Bone marrow (tissue), 2 donors: ENCODE measurements at regions not wholly inside any gene's neighbourhood (a gene's known extent, or its start where the extent isn't known, plus 50 kb on each side); places are given as distances from the start of the nearest gene placed in this dataset.

ENCODE experiments used
- DNase-seq, 2 donors: peaks; one replicate each; lab custom pipeline; 2025; lab: John Stamatoyannopoulos, UW

GRCh38 chr1:87783315-87783714 is 454.6 kb downstream of the LMO4 start:
- DNase-seq: no peak

GRCh38 chr1:87785386-87785785 is 456.7 kb downstream of the LMO4 start:
- no peak for DNase-seq

- no peak for DNase-seq
Observed at GRCh38 chr1:87786229-87786628, 457.5 kb downstream of the LMO4 start.

GRCh38 chr1:87786861-87787545 is 458.3 kb downstream of the LMO4 start:
- no peak for DNase-seq

GRCh38 chr1:87787551-87787950 is 458.9 kb downstream of the LMO4 start:
- no peak for DNase-seq

GRCh38 chr1:87790756-87791155 is 462.1 kb downstream of the LMO4 start:
- DNase-seq: no peak

- no peak for DNase-seq
Observed at GRCh38 chr1:87791931-87792740, 463.5 kb downstream of the LMO4 start.

GRCh38 chr1:87794788-87795614 is 466.3 kb downstream of the LMO4 start:
- DNase-seq: no peak

GRCh38 chr1:87795615-87796337 is 467.1 kb downstream of the LMO4 start:
- DNase-seq: no peak

- no peak for DNase-seq
Observed at GRCh38 chr1:87796471-87796901, 467.8 kb downstream of the LMO4 start.

- DNase-seq: no peak
Observed at GRCh38 chr1:87799451-87799850, 470.8 kb downstream of the LMO4 start.

- no peak for DNase-seq
Observed at GRCh38 chr1:87800006-87800405, 471.3 kb downstream of the LMO4 start.

- no peak for DNase-seq
Observed at GRCh38 chr1:87803375-87803774, 474.7 kb downstream of the LMO4 start.

- no peak for DNase-seq
Observed at GRCh38 chr1:87804128-87804527, 475.4 kb downstream of the LMO4 start.

GRCh38 chr1:87805666-87806378 is 477.1 kb downstream of the LMO4 start:
- no peak for DNase-seq

GRCh38 chr1:87806379-87807094 is 477.9 kb downstream of the LMO4 start:
- no peak for DNase-seq

GRCh38 chr1:87810166-87810565 is 481.5 kb downstream of the LMO4 start:
- no peak for DNase-seq

- DNase-seq: no peak
Observed at GRCh38 chr1:87812871-87813577, 484.3 kb downstream of the LMO4 start.

- no peak for DNase-seq
Observed at GRCh38 chr1:87814573-87814972, 485.9 kb downstream of the LMO4 start.

- no peak for DNase-seq
Observed at GRCh38 chr1:87816646-87817045, 488.0 kb downstream of the LMO4 start.
